HepG2 (cell line): ENCODE measurements at regions not wholly inside any gene's neighbourhood (a gene's known extent, or its start where the extent isn't known, plus 50 kb on each side); places are given as distances from the start of the nearest gene placed in this dataset.

Experiments used
- ATAC-seq: fragments of 200-7000 bp; cut with Tn5 transposase; 3 replicates; pipeline ENCODE4 v1.9.1; 2020; ENCODE audit warnings: mild to moderate bottlenecking, moderate library complexity
- BruUV-seq: library from RNA; stranded (reverse); fragments of 400-500 nt; replicated peaks from 2 replicates; lab custom pipeline; 2021; lab: Mats Ljungman, UMichigan
- CTCF ChIA-PET: fragments of 300-600 bp; formaldehyde crosslinking; extraction: SDS; loops from one replicate; lab custom pipeline; 2021; ENCODE audit warnings: low total read pairs, inconsistent platforms, low intra/inter-chr PET ratio; lab: Yijun Ruan, JAX
- POLR2A ChIA-PET: fragments of 350-600 bp; sonication (Branson Sonifier 250); formaldehyde crosslinking; loops from one replicate; lab custom pipeline; 2020; ENCODE audit warnings: antibody characterized with exemption, inconsistent platforms; lab: Yijun Ruan, JAX
- DNase-seq: peaks from one replicate; pipeline ENCODE4 v3.0.0-alpha.2; 2015; ENCODE audit warnings: low spot score
- FAIRE-seq: peaks from 3 replicates; lab custom pipeline; 2011; peaks lifted over from hg19 to GRCh38; lab: Jason Lieb, UNC
- H2AFZ ChIP-seq: one replicate; pipeline ENCODE4 v1.6.1; 2011; ENCODE audit warnings: low read length, inconsistent platforms
- H3K27ac ChIP-seq: fragments of 300-600 bp; 3 replicates; pipeline ENCODE4 v1.8.0; 2011; ENCODE audit warnings: mixed run types, mild to moderate bottlenecking, mixed read lengths, low read length, inconsistent platforms; ENCODE audit not compliant: insufficient read depth; ENCODE audit errors: extremely low read length
- H3K27me3 ChIP-seq, 2 experiments: fragments of 200-600 bp in 1 of 2; 2 replicates in 1 of 2; 3 replicates in 1 of 2; pipeline versions ENCODE4 v1.6.0 to v1.8.0; 2011; ENCODE audit warnings: low read length in 2 of 2, mild to moderate bottlenecking in 2 of 2, moderate library complexity in 2 of 2, inconsistent platforms in 1 of 2; ENCODE audit not compliant: insufficient read depth in 2 of 2, control insufficient read depth in 1 of 2
- H3K36me3 ChIP-seq, 2 experiments: fragments of 200-600 bp in 1 of 2; replicated peaks in 1 of 2; 2 replicates in 1 of 2; 3 replicates in 1 of 2; pipeline versions ENCODE4 v1.5.1 to v1.8.0; 2011; ENCODE audit warnings: low read length in 2 of 2, inconsistent platforms in 1 of 2; ENCODE audit not compliant: insufficient read depth in 2 of 2, control insufficient read depth in 1 of 2
- H3K4me1 ChIP-seq: 2 replicates; pipeline ENCODE4 v1.5.1; 2012; ENCODE audit warnings: low read length, inconsistent platforms; ENCODE audit not compliant: insufficient read depth
- H3K4me2 ChIP-seq: 2 replicates; pipeline ENCODE4 v1.6.0; 2011; ENCODE audit warnings: low read depth, low read length, inconsistent platforms
- H3K4me3 ChIP-seq, 3 experiments: fragments of 200-600 bp in 1 of 3; sonication (generic), shearing (Covaris generic) in 1 of 3; replicated peaks in 1 of 3; 2 replicates each; pipeline ENCODE4 v1.5.1; 2011 to 2016; ENCODE audit warnings: low read length in 3 of 3, inconsistent platforms in 2 of 3, low read depth in 2 of 3, mild to moderate bottlenecking in 2 of 3, control low read depth in 1 of 3, mixed read lengths in 1 of 3; ENCODE audit not compliant: insufficient read depth in 1 of 3
- H3K79me2 ChIP-seq: one replicate; pipeline ENCODE4 v1.6.1; 2011; ENCODE audit warnings: low read length, inconsistent platforms; ENCODE audit not compliant: insufficient read depth
- H3K9ac ChIP-seq: 2 replicates; pipeline ENCODE4 v1.6.0; 2011; ENCODE audit warnings: mild to moderate bottlenecking, low read depth, low read length, inconsistent platforms; ENCODE audit not compliant: insufficient read depth
- H3K9me3 ChIP-seq: 2 replicates; pipeline ENCODE4 v1.5.1; 2012; ENCODE audit warnings: mild to moderate bottlenecking, low read length
- H4K20me1 ChIP-seq: 2 replicates; pipeline ENCODE4 v1.6.0; 2011; ENCODE audit warnings: inconsistent platforms, mild to moderate bottlenecking, low read length, moderate library complexity; ENCODE audit not compliant: insufficient read depth
- ATF7 ChIP-seq, 2 experiments: fragments of 450-650 bp in 1 of 2; sonication (generic) in 1 of 2; formaldehyde crosslinking in 1 of 2; IDR thresholded peaks; 2 replicates each; pipeline versions ENCODE4 v1.4.0 to v1.6.1; 2016 to 2020; ENCODE audit warnings: antibody characterized with exemption in 1 of 2, mild to moderate bottlenecking in 1 of 2, missing genetic modification reagents in 1 of 2
- ELF3 ChIP-seq: IDR thresholded peaks from 2 replicates; pipeline ENCODE4 v1.6.1; 2016; ENCODE audit warnings: missing genetic modification reagents, missing compliant biosample characterization
- GATA4 ChIP-seq: sonication (generic); IDR thresholded peaks from 2 replicates; pipeline ENCODE4 v1.6.1; 2016; ENCODE audit warnings: antibody characterized with exemption, low read depth, borderline replicate concordance
- HCFC1 ChIP-seq: fragments of 150-350 bp; IDR thresholded peaks from 2 replicates; pipeline ENCODE4 v1.6.1; 2014; ENCODE audit warnings: low read depth, low read length
- HNF4A ChIP-seq: sonication (generic); formaldehyde crosslinking; IDR thresholded peaks from 2 replicates; pipeline ENCODE4 v1.4.0; 2020; ENCODE audit warnings: missing genetic modification reagents
- RBM22 ChIP-seq: fragments of 200-400 bp; formaldehyde crosslinking; optimal IDR thresholded peaks from 2 replicates; pipeline ENCODE3; 2017; ENCODE audit warnings: mild to moderate bottlenecking, low read length, moderate library complexity
- THAP9 ChIP-seq: sonication (generic); formaldehyde crosslinking; IDR thresholded peaks from 2 replicates; pipeline ENCODE4; 2020; ENCODE audit warnings: missing genetic modification reagents, mild to moderate bottlenecking, borderline replicate concordance
- YEATS2 ChIP-seq: sonication (generic); formaldehyde crosslinking; IDR thresholded peaks from 2 replicates; pipeline ENCODE4 v1.4.0; 2020; ENCODE audit warnings: missing genetic modification reagents, borderline replicate concordance
- ZFAT ChIP-seq: sonication (generic); formaldehyde crosslinking; conservative IDR thresholded peaks from 2 replicates; pipeline ENCODE4 v1.8.1; 2023; ENCODE audit warnings: missing genetic modification reagents, inconsistent platforms
- ZNF138 ChIP-seq: sonication (generic); formaldehyde crosslinking; IDR thresholded peaks from 2 replicates; pipeline ENCODE4 v1.5.0; 2020; ENCODE audit warnings: mild to moderate bottlenecking, low read depth, missing genetic modification reagents
- ZNF382 ChIP-seq: sonication (generic); formaldehyde crosslinking; IDR thresholded peaks from 2 replicates; pipeline ENCODE4 v1.5.0; 2020; ENCODE audit warnings: missing genetic modification reagents, mild to moderate bottlenecking, borderline replicate concordance
- ZNF460 ChIP-seq: sonication (generic); formaldehyde crosslinking; IDR thresholded peaks from 2 replicates; pipeline ENCODE4 v1.5.1; 2020; ENCODE audit warnings: missing genetic modification reagents, mild to moderate bottlenecking, borderline replicate concordance
- ZNF468 ChIP-seq: sonication (generic); formaldehyde crosslinking; IDR thresholded peaks from 2 replicates; pipeline ENCODE4 v1.8.0; 2022; ENCODE audit warnings: mild to moderate bottlenecking, moderate library complexity, missing genetic modification reagents
- ZNF639 ChIP-seq: conservative IDR thresholded peaks from 2 replicates; pipeline ENCODE4 v1.6.1; 2018; ENCODE audit warnings: missing genetic modification reagents
- ZNF740 ChIP-seq: sonication (generic); formaldehyde crosslinking; IDR thresholded peaks from 2 replicates; pipeline ENCODE4 v1.4.0; 2020; ENCODE audit warnings: missing genetic modification reagents
- ZNF772 ChIP-seq: sonication (generic); formaldehyde crosslinking; IDR thresholded peaks from 2 replicates; pipeline ENCODE4 v1.5.0; 2020; ENCODE audit warnings: mild to moderate bottlenecking, missing genetic modification reagents
- ZSCAN9 ChIP-seq: IDR thresholded peaks from 2 replicates; pipeline ENCODE4 v1.6.1; 2016; ENCODE audit warnings: borderline replicate concordance
- WGBS: methylation state at CpG from one replicate; pipeline ENCODE4 v1.1.6; 2017; ENCODE audit warnings: low lambda C conversion rate; 5-methylcytosine and 5-hydroxymethylcytosine counted together
- in situ Hi-C: cut with HindIII; loops from 2 replicates; pipeline ENCODE4 v1.10.0; 2017; ENCODE audit warnings: low pct_unique_long_range_greater_than_20kb; ENCODE audit not compliant: extremely low pct_ligation_motif_present
- intact Hi-C: fragments of 100-400 bp; cut with micrococcal nuclease; formaldehyde crosslinking; loops from one replicate; pipeline ENCODE4 v1.10.0; 2022; ENCODE audit not compliant: unreplicated experiment

GRCh38 chr14:76577090-76577489 lies 184.2 kb upstream of the VASH1 start:
- WGBS = 6% methylated on average over 2 of the region's 2 CpGs
- DNase-seq = no peak
- Histone ChIP-seq H3K4me3 (no peak overlapping the region), H4K20me1 (no peaks in the 10 kb centered on the region), H3K9ac (no peak overlapping the region), H2AFZ (no peak overlapping the region), H3K79me2 (no peaks in the 10 kb centered on the region), H3K36me3 (no peaks in the 10 kb centered on the region), H3K4me2 (no peak overlapping the region), H3K27me3 (peaks cover 0 to 21% of the 10 kb centered on the region in 2 experiments; a peak in 3 of 5 replicates), H3K9me3 (no peaks in the 10 kb centered on the region), H3K4me1 (no peaks in the 10 kb centered on the region), H3K27ac (no peak overlapping the region)
- TF ChIP-seq ZNF639 (no peak), ZNF382 (no peak), ZFAT (CRISPR knock-in tag) (no peak), RBM22 (no peak), ATF7 (IDR thresholded peaks at IDR 0.05) (no peak), ATF7 (CRISPR knock-in tag; IDR thresholded peaks at IDR 0.05) (no peak), ZNF138 (CRISPR knock-in tag) (no peak), ZNF772 (CRISPR knock-in tag) (no peak)
- ChIA-PET POLR2A (no interaction called here), CTCF (no interaction called here)
- no TSS peak for BruUV-seq
- intact Hi-C loops = no loop called here
- ATAC-seq = no peak
- FAIRE-seq = no peak
- in situ Hi-C loops = no loop called here

- no peaks in the 10 kb centered on the region for H4K20me1 ChIP-seq
- no peak overlapping the region for H3K9ac ChIP-seq
- no peak overlapping the region for H3K27ac ChIP-seq
- H3K36me3 ChIP-seq = no peaks in the 10 kb centered on the region
- in situ Hi-C loops = no loop called here
- H3K9me3 ChIP-seq = no peaks in the 10 kb centered on the region
- H3K4me2 ChIP-seq = no peak overlapping the region
- DNase-seq (no peak), ATAC-seq (no peak), FAIRE-seq (no peak)
- WGBS = 28% methylated on average over 3 of the region's 3 CpGs
- ChIA-PET CTCF (no interaction called here), POLR2A (no interaction called here)
- no peak overlapping the region for H3K4me3 ChIP-seq
- intact Hi-C loops = no loop called here
- no peaks in the 10 kb centered on the region for H3K79me2 ChIP-seq
- H3K27me3 ChIP-seq = peaks cover 0 to 21% of the 10 kb centered on the region in 2 experiments; a peak in 3 of 5 replicates
- H3K4me1 ChIP-seq = no peaks in the 10 kb centered on the region
- no peak overlapping the region for H2AFZ ChIP-seq
- no TSS peak for BruUV-seq
- no peak for TF ChIP-seq ZNF460 (CRISPR knock-in tag)
- no peak for TF ChIP-seq ZNF740 (CRISPR knock-in tag)
- no peak for TF ChIP-seq GATA4
- TF ChIP-seq ZNF468 (CRISPR knock-in tag) = no peak
- TF ChIP-seq HCFC1 = no peak
- TF ChIP-seq HNF4A = no peak
- TF ChIP-seq THAP9 = no peak
- TF ChIP-seq YEATS2 (CRISPR knock-in tag) = no peak
- TF ChIP-seq ZSCAN9 (CRISPR knock-in tag) = no peak
- no peak for TF ChIP-seq ELF3
Observed at GRCh38 chr14:76577837-76578236, 183.4 kb upstream of the VASH1 start.
